RWPE1 (cell line): ENCODE measurements at regions not wholly inside any gene's neighbourhood (a gene's known extent, or its start where the extent isn't known, plus 50 kb on each side); places are given as distances from the start of the nearest gene placed in this dataset.

Experiments used
- CTCF ChIA-PET: fragments of 350-600 bp; sonication (Branson Sonifier 250); formaldehyde crosslinking; extraction: SDS; loops from one replicate; lab custom pipeline; 2021; lab: Yijun Ruan, JAX
- POLR2A ChIA-PET: fragments of 400-600 bp; formaldehyde crosslinking; extraction: SDS; loops from one replicate; lab custom pipeline; 2020; ENCODE audit warnings: antibody characterized with exemption; ENCODE audit not compliant: low non-redundant PET; lab: Yijun Ruan, JAX
- DNase-seq: peaks from one replicate; pipeline ENCODE4 v3.0.0; 2012; ENCODE audit warnings: low spot score
- H3K27ac ChIP-seq: fragments of 450-650 bp; 2 replicates; pipeline ENCODE4 v1.5.1; 2017
- TF ChIP-seq, protein P1 (sequence below): fragments of 450-650 bp; conservative IDR thresholded peaks from 2 replicates; pipeline ENCODE4 v1.5.1; 2017; ENCODE audit warnings: low read depth, mild to moderate bottlenecking

DNA sequence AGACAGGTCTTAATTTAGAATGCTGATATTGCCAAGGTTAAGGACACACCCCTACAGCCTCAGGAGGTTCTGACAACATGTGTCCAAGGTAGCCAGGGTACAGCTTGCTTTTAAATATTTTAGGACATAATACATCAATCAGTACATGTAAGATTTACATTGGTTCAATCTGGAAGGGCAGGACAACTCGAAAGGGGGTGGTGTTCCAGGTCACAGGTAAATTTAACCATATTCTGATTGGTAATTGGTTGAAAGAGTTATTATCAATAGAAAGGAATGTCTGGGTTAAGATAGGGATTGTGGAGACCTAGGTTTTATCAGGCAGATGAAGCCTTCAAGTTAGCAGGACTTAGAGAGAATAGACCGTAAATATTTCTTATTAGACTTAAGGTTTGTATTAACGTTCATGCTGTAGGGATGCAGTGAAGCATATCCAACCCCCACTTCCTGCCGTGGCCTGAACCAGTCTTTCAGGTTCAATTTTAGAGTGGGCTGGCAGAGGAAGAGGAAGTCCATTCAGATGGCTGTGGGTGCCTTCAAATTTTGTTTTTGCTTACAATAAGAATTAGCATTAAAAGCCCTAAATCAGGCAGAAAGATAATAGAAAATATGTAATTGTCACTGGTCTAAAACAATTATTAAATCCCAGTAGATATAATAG, 136.5 kb upstream of the GALNTL6 start:
- POLR2A ChIA-PET = no interaction called here
- TF ChIP-seq, protein P1, sequence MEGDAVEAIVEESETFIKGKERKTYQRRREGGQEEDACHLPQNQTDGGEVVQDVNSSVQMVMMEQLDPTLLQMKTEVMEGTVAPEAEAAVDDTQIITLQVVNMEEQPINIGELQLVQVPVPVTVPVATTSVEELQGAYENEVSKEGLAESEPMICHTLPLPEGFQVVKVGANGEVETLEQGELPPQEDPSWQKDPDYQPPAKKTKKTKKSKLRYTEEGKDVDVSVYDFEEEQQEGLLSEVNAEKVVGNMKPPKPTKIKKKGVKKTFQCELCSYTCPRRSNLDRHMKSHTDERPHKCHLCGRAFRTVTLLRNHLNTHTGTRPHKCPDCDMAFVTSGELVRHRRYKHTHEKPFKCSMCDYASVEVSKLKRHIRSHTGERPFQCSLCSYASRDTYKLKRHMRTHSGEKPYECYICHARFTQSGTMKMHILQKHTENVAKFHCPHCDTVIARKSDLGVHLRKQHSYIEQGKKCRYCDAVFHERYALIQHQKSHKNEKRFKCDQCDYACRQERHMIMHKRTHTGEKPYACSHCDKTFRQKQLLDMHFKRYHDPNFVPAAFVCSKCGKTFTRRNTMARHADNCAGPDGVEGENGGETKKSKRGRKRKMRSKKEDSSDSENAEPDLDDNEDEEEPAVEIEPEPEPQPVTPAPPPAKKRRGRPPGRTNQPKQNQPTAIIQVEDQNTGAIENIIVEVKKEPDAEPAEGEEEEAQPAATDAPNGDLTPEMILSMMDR = no peak
- no peak for DNase-seq
- H3K27ac ChIP-seq = no peak overlapping the region
- CTCF ChIA-PET = interaction anchor here (0.5 kb wide), 1 partner anchor 1087 kb away, joined by 6 read pairs; no protein-coding TSS in a partner anchor

DNA sequence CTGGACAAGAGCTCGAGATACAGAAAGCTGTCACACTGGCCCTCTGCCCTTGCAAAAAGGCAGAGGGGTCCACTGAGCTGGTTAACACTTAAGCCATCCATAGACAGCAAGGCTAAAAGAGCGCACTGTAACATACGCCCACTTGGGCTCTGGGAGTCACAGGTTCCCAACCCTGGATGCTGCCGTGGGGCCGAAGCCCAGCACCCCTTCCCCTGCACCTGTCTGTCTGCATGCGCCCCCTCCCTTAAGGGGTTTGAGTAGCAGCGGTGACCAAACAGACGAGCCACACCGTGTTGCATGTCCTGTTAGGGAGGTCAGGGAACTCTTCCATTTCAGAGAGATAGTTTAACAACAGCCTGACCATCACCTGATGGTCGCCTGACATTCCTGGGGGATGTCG, 138.4 kb upstream of the GALNTL6 start:
- H3K27ac ChIP-seq = no peak overlapping the region
- DNase-seq = no peak
- TF ChIP-seq, protein P1 = no peak
- POLR2A ChIA-PET = no interaction called here
- CTCF ChIA-PET = no interaction called here

DNA sequence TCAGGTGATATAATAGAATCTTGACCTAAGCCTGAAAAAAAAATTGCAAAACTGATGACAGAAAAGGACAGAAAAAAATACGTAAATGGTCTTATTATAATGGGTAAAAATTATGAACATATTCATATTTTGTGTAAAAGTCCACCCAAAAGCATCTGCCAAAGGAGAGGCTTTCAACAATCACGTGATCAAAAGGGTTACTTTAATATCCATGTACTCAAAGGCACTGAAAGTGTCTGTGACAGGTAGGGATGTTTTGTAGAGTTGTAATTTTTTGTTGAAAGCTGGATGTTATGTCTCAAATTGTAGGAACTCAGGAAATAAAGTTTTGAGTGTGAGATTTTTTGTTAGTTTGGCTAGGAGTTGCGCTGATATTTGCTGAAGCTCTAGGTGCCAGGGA, 144.8 kb upstream of the GALNTL6 start:
- POLR2A ChIA-PET = no interaction called here
- CTCF ChIA-PET = interaction anchor here (0.6 kb wide), 1 partner anchor 248 kb away, joined by 3 read pairs; no protein-coding TSS in a partner anchor
- TF ChIP-seq, protein P1 = no peak
- H3K27ac ChIP-seq = no peak overlapping the region
- no peak for DNase-seq

DNA sequence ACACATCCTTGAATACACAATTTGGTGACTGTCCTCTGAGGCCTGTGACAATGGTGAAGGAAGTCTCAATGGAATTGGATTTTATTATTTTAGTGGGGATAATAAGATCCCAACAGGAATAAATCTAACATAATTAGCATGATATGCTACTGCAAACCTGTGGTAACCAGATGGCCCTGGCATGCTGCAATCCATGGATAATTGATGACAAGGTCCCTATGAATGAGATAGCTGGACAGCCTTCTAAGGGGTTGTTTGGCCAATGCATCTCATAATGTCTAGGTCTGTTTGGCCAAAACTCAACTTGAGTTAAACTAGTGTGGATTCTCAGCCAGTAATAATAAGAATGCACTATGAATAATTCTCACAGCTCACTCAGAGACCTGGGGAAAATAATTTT, 145.3 kb upstream of the GALNTL6 start:
- DNase-seq = no peak
- TF ChIP-seq, protein P1 = no peak
- ChIA-PET POLR2A (no interaction called here), CTCF (interaction anchor here (0.6 kb wide), 2 partner anchors 111 to 248 kb away, joined by 3 read pairs; no protein-coding TSS in a partner anchor)
- H3K27ac ChIP-seq = no peak overlapping the region

DNA sequence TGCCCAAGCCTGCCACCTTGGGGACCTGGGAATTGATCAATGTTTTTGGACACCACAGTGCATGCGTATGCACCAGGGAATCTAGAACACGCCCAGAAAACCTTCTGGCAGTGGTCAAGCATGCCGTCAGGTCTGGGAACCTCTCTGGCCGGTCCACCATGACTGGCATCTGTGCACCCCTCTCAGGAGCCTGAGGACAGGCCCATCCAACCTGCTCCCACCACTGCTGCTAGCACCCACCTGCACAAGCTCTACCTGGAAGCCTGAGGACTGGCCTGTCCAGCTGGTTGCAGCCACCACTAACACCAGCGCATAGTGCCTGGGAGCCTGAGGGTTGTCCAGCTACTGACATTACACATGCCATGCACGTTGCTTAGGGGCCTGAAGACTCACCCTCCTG, 162.1 kb upstream of the GALNTL6 start:
- TF ChIP-seq, protein P1 = no peak
- no peak for DNase-seq
- H3K27ac ChIP-seq = no peak overlapping the region
- CTCF ChIA-PET = no interaction called here
- POLR2A ChIA-PET = no interaction called here

DNA sequence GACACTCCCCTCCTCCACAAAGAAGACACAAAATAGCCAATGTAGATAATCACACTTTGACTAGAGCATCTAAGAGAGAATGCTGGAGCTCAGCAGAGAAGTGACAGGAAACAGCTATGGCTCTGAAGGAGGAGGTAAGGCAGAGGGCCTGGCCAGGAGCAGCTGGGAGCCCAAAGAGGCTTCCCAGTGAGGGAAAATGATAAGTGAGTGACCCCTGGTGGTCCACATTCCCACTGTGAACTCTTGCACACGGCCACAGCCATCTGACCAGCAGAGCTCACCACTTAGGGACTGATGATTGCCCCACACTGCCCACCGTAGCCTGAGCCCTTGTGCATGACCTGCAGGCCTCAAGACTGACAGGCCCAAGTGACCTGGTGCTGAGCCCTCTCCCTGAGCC, 162.7 kb upstream of the GALNTL6 start:
- TF ChIP-seq, protein P1 = no peak
- POLR2A ChIA-PET = no interaction called here
- CTCF ChIA-PET = no interaction called here
- DNase-seq = no peak
- no peak overlapping the region for H3K27ac ChIP-seq
